ENCODE measurements at regions not wholly inside any gene's neighbourhood (a gene's known extent, or its start where the extent isn't known, plus 50 kb on each side); places are given as distances from the start of the nearest gene placed in this dataset.

DNA sequence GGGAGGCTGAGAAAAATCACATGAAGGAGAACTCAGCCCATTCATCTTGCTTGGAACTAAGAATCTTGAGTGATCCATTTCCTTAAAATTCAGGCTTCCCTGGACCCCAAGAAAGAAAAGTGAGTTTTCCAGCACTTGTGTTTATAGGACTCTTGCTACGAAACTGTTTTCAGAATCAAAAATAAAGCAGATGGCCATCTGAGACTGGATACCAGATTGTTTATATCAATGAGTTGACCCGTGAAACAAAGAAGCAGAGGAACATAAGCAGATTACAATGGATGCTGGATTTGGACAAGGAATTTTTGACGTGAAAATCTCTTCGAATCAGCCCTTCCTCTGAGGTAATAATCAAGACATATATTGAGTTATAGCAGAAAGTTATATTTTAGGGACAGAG, 223.2 kb downstream of the SYK start:
- DNase-seq = no peak

DNA sequence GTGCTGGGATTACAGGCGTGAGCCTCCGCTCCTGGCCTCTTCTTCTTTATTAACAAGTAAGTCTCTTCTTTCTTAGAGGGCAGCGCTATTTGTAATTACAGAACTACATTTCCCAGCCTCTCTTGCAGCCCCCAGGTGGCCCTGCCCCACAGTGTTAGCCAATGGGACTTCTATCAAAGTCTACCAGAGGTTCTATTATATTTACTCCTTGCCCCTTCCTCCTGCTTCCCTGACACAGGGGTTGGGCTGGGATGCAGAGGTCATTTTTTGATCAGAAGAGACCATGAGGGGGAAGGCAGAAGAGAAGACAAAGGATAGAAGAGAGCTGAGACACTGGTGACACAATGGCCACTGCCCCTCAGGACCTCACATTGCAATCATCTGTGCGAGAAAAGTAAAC, 224.2 kb downstream of the SYK start:
- no peak for DNase-seq

GRCh38 chr9:91026266-91026665, 224.6 kb downstream of the SYK start:
- DNase-seq = no peak

DNA sequence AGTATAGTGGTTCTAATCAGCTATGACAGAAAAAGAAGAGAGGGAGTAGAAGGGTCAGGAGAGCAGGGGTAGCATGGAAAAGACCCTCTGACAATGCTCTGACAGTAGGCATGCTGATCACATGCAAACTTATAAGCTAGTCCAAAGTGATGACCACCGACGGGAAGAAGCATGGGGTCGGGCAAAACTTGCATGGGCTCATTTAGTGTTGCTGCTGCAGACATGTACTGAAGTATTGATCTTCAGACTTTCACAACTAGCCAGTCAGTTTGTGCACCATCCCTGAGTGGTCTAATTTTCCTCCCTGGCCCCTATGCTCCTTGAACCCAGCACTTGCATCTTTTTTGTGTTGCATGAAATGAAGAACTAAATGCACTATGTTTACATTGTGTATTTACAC, 225.4 kb downstream of the SYK start:
- no peak for DNase-seq

DNA sequence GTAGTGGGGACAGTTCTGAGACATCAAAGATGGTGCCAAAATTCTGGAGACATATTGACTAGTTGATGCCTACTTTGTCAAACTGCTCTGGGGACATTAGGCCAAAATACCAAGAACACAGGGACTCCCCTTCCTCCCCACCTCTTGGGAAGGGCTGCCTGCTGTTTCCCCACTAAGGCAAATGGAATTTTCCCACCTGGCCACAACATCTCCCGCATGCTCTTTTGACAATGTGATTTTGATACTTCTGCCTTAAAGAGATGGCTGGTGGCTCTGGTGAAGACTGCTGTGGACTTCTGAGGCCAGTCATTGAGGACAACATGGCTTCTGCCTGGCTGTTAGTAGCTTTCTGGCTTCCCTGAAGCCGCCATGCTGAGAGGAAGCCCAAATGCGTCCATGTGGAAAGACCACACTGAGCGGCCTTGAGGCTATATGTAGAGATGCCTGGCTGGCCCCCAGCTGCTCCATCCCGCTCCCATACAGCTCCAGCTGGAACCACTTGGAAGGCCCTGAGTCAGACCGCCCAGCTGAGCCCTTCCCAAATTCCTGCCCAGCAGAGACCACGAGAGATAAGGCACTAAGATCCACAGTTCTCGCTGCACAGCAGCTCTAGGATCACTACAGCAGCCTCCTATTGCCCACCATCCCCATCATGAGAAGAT, 226.7 kb downstream of the SYK start:
- DNase-seq = no peak

- no peak for DNase-seq
Measured at GRCh38 chr9:91029650-91030361, 228.2 kb downstream of the SYK start.

DNA sequence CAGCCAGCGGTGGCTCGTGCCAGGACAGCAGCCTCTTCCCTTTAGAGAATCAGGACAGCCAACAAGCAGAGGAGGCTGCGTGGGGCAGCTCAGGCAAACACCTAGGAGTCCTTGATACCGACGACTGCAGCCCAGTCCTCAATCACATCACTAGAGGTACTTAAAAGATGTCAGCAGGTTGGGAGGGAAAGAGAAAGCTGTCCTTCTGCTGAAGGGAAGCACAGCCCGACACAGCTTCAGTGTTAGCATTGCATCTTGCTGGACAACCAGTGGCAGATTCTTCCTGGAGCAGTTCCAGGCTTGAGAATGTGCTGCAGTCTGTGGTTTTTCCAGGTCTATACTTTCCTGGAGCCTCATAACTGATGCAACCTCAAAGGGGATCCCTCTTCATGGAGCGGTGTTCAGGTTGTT, 230.5 kb downstream of the SYK start:
- no peak for DNase-seq

- no peak for DNase-seq
Measured at GRCh38 chr9:91033270-91033669, 231.7 kb downstream of the SYK start.

- no peak for DNase-seq
Measured at GRCh38 chr9:91033797-91034196, 232.2 kb downstream of the SYK start.

GRCh38 chr9:91034521-91034920, 232.9 kb downstream of the SYK start:
- DNase-seq = peak; percentile 79

DNA sequence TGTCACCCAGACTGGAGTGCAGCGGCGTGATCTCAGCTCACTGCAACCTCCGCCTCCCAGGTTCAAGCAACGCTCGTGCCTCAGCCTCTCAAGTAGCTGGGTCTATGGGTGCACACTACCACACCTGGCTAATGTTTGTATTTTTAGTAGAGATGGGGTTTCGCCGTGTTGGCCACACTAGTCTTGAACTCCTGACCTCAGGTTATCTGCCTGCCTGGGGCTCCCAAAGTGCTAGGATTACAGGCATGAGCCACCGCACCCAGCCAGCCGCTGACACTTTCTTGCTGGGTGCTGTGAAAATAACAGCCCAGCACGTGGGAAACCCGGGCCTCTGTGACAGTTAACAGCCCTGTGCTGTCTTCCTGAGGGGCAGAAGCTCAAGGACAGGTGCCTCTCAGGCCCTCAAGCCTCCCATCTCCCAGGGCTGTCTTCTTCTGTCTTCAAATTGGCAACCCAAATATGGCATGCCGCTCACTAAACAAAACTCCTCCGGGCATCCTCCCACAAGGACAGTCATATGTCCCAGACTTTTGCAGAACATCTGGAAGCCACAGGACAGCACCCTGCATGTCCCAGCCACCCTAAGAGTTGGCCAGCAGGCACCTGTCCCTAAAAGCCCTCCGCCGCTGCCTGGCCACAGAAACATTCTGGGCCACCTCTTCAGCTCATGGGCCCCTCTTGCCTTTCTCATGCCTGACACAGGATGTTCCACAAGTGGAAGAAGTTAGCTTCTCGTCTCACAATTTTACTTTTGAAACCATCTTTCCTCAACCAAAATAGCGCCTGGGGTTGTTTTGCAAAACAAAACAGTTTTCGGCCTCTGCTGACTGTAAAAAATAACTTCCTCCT, 233.6 kb downstream of the SYK start:
- no peak for DNase-seq

GRCh38 chr9:91035825-91036208, 234.2 kb downstream of the SYK start:
- no peak for DNase-seq

GRCh38 chr9:91036356-91036755, 234.7 kb downstream of the SYK start:
- no peak for DNase-seq

- DNase-seq = peak; percentile 76
Measured at GRCh38 chr9:91036826-91037510, 235.3 kb downstream of the SYK start.

DNA sequence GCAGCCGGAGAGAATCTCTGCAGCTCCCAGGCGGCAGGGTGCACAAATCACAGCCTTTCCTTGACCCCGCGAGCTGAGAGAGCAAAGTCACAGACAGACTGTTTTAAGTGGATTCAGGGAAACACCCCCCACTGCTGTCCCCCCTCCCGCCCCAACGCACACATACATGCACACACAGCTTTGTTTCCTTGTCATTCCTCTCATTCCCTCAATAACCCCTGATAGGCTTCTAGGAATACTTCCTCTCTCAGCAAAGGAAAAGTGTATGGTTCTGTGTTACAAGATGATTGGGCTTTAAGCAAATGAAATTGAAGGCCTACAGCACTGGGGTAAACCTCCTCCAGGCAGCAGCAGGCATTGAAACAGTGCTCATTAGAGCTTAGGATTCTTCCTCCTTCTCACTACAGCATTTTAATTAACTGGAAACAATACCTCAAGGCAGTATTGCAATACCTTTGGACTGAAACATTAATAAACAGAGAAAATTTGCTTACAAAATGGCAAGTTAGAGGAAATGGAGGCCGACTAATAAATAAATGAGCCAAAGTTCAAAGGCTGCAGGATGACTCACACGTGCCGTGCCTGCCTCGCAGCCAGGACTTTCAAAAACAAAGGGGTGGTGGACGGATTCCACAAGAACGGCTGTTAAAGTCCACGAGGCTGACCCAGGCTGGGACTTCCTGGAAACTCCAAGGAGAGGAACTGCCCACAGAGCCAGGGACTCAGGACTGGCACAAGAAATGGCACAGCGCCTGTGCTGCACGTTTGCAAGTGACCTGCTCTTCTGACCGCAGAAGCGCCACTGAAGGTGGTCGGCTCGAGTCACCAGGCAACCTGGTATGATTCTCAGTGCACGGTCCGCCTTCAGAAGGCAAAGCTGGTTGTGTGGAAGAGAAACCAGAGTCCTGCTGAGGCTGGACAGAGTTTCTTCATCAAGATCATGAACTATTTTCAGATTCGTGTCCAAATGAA, 236.2 kb downstream of the SYK start:
- no peak for DNase-seq

DNA sequence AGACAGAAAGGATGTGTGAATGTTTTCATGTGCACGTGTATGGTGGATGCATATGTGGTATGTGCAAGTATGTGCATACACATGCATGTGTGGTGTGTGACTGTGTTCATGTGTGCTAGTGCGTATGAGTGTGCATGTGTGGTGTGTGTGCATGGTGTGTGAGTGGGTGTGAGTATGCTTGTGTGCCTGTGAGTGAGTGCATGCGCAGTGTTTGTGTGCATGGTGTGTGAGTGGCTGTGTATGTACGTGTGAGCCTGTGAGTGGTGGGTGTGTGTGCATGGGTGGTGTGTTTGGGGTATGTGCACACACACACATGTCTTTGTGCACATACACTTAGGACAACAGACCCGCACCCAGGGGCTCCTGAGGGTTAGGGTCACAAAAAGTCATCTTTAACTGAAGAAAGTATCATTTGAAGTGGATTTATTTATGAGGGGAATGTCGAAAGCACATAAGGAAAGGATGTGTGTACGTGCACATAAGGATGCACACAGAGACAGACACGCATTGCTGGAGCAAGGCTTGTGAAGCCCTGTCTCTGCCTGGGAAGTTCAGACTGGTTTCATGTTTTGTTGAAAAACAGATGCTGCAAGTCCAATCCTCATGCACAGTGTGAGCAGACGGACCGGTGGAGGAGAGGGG, 237.0 kb downstream of the SYK start:
- no peak for DNase-seq

DNA sequence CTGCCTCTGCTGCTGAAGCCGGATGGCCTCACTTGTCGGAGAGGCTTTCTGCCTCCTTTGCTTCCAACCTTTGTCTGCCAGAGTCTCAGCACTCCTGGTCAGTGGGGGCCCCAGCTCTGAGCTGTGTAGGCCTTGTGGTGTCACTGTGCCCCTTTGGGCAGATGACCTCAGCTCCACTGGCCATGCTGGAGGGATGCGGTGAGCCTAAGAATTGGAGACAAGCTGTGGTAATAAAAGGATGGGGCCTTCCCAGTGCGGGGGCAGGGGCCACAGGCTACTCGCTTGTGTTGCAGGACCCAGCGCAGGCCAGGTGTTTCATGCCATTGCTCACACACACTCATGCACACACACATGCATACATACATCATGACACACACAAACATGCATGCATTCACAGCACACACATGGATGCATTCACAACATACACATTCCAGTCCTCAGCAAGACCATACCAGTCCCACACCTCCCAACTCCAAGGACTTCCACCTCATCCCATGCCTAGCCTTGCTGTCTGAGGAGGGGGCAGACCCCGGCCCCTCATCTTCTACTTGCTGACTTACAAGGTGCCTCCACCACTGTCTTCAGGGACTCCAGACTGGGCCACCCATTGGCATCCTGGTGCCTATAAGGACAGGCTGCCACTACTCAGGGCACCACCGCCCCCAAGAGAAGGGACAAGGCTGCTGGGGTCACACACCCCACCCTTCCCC, 237.7 kb downstream of the SYK start:
- DNase-seq = no peak

- no peak for DNase-seq
Measured at GRCh38 chr9:91039835-91040140, 238.2 kb downstream of the SYK start.

DNA sequence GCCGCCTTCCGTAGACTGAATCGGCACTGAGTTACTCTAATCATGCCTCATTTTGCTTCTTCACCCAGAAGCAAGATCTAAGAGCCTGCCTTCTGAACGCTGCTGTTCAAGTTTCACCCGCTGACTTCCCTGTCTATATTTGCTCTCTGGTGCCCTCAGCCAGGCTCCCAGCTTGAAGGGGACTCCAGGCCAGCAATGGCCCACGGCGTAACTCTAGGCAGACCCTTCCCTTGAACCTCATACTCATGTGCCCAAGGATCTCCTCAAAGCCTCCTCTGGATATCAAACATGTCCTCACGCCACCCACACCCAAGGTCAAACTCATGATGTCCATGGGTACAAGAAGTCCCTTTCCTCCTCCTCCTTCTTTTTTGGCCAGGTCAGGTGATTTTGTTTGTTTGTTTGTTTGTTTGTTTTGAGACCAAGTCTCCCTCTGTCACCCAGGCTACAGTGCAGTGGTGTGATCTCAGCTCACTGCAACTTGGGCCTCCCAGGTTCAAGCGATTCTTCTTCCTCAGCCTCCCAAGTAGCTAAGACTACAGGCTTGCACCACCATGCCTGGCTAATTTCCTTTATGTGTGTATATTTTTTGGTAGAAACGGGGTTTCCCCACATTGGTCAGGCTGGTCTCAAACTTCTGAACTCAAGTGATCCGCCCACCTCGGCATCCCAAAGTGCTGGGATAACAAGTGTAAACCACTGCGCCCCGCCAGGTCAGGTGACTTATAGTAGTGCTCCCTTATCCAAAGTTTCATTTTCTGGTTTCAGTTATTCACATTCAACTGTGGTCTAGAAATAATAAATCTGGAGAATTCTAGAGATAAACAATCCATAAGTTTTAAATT, 239.0 kb downstream of the SYK start:
- no peak for DNase-seq

DNA sequence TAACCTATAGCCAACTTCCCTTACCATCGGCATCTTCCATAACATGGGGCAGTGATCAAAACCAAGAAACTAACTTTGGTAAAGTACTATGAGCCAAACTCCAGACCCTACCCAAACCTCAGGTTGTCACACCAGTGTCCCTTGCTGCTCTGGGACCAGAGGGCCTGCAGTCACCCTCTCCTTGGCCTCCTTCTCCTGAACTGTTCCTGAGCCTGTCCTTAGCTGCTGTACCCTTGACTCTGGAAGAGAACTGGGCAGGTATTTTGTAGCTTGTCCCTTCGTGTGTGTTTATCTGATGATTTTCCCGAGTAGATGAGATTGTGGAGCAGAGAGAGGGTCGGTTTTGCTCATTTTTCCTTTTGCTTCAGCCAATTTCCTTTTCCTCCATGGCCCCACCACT, 240.4 kb downstream of the SYK start:
- DNase-seq = no peak

All from NCI-H510A treated with DMSO at 0.1 percent for 48 hours (cell line).